Epithelial cell of prostate (primary cell): ENCODE measurements at regions not wholly inside any gene's neighbourhood (a gene's known extent, or its start where the extent isn't known, plus 50 kb on each side); places are given as distances from the start of the nearest gene placed in this dataset.

Source experiments
- DNase-seq: peaks from one replicate; pipeline ENCODE4 v3.0.0-alpha.2; 2011; ENCODE audit warnings: low read depth, low spot score
- H3K27ac ChIP-seq: fragments of 450-650 bp; 2 replicates; pipeline ENCODE4 v1.5.1; 2017; ENCODE audit warnings: mild to moderate bottlenecking

DNA sequence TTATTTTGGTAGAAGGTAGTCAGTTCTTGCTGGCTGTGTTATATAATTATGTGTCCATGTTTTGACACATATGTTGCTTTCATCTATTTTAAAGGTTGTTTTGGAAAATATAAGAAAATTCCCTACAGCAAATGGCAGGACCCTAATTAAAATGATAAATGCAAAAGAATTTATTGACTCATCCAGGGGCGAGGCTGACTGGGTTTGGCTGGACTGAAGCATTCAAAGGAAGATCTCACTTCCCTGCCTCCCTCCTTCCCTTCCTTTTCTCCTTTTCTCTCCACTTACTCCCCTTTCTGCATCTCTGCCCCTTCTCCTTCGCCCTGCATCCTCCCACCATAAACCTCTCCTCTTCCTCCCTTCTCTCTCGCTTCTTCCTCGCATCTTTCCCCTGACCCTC is 129.6 kb downstream of the SNAPC1 start:
- H3K27ac ChIP-seq = no peak overlapping the region
- no peak for DNase-seq

DNA sequence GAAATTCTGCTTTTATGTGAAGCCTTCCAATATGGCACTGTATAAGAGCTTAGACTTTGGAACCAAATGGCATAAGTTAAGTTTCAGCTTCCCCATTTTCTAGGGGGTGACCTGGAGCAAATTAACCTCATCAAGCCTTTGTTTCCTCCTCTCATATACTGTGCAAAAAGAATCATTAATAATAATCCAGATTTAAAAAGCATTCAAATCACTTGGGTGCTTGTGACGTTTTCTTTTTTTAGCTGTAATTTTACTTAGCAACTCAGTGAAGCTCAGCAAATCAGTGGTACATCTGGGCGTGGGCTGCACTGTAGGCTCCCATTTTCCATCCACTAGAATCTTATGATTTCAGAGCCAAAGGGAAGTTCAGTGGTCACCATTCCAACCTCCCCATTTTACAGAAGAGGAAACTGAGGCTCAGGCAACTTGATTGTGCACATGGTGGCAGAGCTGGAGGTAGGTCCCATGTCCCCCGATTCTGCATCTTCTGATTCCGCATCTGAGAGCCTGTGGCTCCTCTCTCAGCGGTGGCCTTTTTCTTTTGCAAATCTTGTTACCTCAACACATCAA is 131.2 kb downstream of the SNAPC1 start:
- DNase-seq = no peak
- H3K27ac ChIP-seq = no peak overlapping the region

DNA sequence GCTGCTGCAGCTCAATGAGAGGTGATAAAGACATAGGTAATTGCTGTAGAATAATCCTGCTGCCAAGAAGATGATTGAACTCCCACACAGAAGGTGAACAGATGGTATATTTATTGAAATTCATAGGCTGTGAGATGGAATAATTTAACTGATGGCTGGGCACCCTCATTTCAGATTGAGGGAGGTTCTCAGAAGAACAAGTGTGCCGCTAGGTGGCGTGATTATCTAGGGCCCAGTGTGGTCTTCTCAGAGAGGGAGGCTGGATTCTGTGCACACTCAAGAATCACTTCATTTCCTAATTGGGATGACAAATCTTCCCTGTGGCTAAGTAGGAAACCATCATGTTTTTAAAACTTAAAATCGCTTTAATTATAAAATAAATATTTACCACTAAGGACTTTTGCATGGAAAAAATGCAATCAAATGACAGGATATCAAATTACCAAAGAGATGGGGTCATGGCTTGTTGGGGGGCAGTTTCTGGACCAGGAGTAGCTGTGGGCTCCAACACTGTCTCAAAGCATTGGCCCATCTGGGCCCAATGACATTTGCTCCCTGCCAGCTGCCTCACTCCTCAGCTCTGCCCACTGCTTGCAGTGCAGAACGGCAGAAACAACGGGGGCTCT is 132.3 kb downstream of the SNAPC1 start:
- H3K27ac ChIP-seq = no peak overlapping the region
- no peak for DNase-seq

DNA sequence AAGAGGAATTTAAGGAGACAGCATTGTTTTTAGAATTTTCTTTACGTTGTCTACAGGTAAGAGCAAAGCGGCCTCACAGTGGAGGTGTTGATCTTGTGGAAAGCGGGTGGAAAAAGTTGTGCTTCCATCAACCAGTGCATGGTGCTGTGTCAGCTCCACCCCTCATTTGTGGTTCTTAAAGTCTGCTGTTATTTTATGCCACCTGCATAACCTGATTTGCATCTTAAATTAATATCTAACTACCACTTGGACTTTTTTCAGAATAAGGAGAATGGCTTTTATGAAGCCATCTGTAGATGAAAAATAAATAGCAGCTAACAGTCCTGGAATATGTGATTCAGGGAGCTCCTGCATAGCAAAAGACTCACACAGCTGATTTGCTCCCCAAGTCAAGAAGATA is 135.1 kb downstream of the SNAPC1 start:
- H3K27ac ChIP-seq = no peak overlapping the region
- DNase-seq = no peak

DNA sequence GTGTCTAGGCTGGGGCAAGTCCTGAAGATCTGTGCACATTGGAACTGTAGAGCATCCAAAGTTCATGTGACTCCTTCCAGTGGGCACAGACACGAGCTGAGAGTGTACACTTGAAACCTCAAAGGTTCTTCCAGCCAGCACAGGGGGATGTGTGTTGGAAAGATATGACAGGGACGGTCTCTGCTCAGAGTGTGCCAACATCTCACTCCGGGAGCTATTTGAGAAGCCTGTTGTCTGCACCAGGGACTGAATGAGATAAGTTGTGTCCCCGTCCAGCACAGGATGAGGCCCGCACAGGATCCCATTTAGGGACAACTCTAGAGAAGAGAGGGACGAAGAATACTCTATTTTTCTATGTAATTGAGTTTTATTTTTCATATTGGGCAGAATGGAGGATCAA is 136.3 kb downstream of the SNAPC1 start:
- no peak overlapping the region for H3K27ac ChIP-seq
- DNase-seq = no peak

DNA sequence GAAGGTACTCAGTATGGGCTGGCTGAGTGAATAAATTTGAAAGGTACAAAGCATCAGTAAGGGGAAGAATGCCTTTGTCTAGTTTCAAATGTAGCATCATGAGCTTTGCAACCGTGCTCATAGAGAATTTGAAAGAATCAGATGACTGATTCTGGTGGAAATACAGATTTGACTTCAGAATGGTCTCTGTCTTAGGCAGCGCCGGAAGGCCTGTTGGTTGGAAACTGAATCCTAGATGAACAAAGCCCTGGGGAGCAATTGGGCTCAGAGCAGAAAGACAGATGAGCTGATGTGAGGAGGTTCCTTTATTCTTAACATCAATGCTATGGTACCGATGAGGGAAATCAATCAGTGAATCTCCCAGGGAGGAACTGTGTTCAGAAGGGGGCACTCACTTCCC is 137.3 kb downstream of the SNAPC1 start:
- H3K27ac ChIP-seq = no peak overlapping the region
- DNase-seq = no peak

DNA sequence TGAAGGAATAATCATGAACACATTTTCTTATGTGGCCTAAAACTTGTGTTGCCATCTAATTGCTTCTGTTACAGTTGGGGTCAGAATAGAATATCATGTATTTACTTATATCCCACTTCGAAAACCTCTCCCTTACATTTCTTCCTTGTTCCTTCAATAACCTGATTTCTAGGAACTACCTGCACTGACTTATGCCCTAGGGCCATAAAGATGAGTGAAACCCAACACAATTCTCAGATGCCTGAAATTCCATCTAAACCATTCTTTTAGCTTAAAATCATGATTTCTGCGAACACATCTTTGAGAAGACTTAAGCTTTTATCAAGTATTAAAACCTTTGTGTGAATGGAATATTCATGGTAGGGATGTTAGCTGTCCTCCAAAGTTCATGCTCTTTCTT is 142.7 kb downstream of the SNAPC1 start:
- DNase-seq = no peak

DNA sequence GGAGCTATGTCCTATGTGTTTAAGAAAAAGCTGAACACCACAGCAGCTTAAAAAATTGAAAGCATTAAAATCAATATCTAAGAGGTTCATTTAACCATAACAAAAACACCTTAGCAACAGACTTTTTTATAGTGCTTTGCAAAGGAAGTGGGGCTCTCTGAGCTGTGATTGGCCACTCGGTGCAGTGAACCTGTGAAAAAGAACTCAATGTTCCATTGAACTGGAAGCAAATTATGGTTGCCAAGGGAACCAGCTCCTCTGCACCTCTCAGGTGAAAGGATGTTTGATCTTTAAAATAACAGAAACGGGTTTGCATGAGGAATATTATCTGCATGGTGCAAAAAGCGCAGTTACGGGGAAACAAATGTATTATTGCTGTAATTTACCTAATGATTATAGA is 149.4 kb downstream of the SNAPC1 start:
- DNase-seq = no peak
- no peak overlapping the region for H3K27ac ChIP-seq

More for the DNA sequence above, 142.7 kb downstream of the SNAPC1 start:
- no peak overlapping the region for H3K27ac ChIP-seq

DNA sequence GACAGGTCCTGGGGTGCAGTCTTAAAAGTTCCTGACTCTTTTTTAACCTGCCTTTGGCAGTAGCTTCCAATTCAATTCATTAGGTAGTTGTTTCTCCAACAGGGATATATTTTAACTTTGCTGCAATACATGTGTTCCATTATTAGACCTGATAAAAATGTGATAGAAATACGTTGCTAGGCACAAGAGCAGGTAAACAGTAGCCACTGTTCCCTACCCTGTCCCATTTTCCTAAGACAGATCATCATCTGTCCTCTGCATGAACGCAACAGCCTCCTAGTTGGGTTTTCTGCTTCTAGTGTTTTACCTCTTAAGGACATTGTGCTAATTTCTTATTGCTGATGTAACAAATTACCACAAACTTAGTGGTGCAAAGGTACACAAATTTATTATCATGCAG is 156.8 kb downstream of the SNAPC1 start:
- H3K27ac ChIP-seq = no peak overlapping the region

DNA sequence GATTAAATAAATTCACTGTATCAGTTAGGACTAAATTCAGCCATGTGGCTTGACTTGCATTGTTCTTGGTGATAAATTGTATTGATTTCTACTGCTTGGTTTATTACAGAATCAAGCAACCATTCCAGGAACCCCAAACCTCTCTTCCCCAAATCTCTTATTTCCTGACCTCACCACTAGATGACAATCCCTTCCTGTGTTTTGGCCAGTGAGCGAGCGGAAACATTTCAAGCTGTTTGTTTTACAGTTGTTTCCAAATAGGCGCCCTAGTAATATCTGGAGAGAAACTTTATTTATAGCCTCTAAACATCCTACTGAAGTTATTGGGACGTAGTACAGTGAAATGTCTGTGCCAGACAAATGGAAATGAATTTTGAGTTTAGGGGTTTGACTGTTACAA is 161.1 kb downstream of the SNAPC1 start:
- no peak overlapping the region for H3K27ac ChIP-seq
- no peak for DNase-seq

More for the DNA sequence above, 156.8 kb downstream of the SNAPC1 start:
- DNase-seq = no peak

DNA sequence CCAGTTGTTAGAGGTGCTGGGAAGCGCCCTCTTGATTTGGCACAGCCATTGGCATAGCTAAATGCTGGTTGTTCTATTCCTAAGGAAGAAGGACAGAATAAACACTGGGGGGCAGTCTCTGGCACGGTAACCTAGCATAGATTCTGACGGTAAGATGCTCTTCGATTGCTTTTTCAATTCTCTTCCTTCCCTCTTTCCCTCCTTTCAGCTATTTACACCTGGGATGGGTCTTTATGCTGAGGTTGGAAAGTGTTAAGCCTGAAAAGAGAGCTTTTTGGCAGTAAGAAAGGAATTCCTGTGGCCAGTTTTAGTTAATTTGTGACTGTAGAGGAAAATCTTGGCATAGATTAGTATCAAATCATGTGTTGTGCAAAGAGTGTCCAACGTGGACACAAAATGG is 162.8 kb downstream of the SNAPC1 start:
- no peak overlapping the region for H3K27ac ChIP-seq
- DNase-seq = no peak

DNA sequence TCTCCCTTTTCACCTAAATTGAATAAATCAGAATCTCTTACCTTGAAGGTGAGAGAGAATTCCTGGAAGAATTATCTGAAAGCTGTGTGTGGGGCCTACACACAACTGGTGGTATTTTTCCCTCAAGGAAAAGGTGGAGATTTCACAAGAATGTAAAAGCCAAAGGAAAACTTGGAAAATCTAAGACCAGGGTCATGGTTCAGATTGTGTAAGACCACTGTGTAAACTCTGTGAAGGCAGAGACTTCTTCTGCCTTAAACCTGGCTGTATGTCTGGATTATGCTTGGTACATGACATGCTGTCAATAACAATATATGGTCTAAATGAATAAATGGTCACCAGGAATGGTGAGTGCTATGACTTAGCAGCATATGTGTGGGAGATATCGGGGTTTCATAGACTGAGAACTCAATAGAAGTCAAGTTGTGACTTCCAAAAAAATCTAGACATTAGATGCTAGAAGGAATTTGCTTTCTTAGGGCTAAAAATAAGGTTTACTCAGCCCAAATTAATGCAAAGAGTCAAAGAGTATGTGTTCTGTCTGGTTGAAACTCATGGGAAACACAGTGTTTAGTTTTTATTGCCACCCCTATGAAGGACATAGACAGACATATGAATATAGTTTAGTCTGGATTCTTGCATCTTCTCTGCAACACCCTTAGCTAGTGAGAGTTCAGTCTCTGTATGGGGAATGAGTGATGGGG is 163.7 kb downstream of the SNAPC1 start:
- DNase-seq = no peak
- H3K27ac ChIP-seq = no peak overlapping the region

DNA sequence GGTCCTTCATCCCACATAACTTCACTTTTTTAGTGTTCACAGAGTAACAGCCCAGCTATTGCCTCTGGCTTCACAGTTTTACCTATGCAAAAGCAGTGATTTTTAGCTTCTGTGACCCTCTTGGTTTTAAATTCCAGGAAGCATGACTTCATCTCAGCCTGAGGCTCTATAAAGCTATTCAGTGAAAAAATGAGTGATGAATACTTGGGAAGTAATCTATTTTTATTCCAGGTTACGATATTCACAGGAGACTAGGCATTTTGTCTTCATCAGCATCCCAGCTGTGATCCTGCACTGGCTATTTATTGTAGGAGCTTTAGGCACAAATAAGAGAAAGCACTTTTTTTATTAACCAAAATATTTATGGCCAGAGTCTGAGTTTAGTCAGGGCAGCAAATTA is 164.8 kb downstream of the SNAPC1 start:
- DNase-seq = peak; percentile 8
- H3K27ac ChIP-seq = peak overlapping the region; percentile 79

DNA sequence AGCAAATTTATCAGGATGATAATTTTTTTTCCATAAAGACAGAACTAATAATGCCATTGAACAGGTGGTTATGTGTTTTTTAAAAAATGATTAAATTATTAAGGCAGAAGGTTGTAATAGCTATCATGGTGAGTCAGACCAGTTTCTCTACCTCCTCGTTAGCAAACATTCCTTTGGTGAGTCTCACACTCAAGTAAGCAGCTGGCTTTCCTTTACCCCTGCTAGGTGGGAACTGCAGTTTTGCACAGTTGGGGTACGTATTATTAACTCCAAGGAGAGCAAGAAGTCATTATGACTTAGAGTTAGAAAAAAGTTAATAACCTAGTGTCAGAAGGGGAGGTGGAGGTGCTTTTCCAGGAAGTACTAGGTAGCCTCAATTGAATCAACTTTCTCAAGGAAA is 165.3 kb downstream of the SNAPC1 start:
- DNase-seq = peak; percentile 31
- peak overlapping the region; percentile 79 for H3K27ac ChIP-seq

DNA sequence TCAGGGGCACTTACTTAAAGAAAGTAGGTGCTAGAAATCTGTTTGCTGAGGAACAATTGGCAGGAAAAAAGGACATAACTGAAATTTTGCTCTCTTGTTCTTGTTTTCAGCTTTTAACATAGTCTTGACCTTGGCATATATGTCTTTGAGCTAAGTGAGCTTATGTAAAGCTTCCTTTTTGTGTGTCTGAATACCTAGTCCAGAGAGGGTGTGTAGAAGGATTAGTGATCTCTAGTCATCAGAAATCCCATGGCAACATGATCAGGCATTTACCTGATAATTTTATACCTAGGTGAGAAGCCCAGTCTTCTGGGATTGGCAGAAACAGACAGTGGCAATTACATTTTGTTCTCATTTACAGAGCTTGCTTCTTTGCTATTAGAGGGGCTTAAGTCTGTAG is 166.1 kb downstream of the SNAPC1 start:
- H3K27ac ChIP-seq = peak overlapping the region; percentile 79
- no peak for DNase-seq

DNA sequence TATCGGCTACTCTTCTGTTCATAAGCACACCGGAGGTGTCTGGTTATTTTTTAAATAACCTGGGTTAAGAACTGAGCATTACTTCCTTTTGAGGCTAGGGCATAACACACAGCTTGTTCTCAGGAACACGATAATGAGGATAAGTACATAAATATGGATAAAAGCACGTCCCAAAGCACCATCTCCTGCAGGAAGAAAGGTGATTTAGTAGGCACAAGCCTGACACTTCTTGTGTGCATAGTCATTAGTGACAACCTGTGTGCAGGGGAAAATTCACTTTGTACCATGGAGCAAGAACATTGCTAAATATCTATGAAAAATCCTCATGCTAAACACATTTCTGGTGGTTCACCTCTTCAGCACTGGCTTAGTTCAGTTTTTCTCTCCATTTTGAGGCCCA is 166.5 kb downstream of the SNAPC1 start:
- DNase-seq = no peak
- no peak overlapping the region for H3K27ac ChIP-seq

DNA sequence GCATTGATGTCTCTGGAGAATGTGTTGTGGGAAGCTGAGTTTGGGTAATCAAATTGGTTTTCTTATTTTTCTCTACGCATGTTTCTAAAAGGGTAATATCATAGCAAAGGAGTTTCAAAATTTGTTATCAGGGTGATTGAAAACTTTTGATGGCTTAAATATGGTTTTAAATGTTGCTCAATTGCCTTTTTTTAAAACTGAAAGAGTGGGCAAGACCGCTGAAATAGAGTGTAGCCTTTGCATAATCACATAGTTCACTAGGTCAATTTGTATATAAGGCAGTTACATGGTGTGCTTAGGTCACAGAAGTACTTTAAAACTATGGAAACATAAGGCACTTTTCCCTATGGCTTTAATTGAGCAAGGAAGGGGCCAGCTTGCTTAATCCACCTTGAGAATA is 167.4 kb downstream of the SNAPC1 start:
- DNase-seq = no peak
- no peak overlapping the region for H3K27ac ChIP-seq

DNA sequence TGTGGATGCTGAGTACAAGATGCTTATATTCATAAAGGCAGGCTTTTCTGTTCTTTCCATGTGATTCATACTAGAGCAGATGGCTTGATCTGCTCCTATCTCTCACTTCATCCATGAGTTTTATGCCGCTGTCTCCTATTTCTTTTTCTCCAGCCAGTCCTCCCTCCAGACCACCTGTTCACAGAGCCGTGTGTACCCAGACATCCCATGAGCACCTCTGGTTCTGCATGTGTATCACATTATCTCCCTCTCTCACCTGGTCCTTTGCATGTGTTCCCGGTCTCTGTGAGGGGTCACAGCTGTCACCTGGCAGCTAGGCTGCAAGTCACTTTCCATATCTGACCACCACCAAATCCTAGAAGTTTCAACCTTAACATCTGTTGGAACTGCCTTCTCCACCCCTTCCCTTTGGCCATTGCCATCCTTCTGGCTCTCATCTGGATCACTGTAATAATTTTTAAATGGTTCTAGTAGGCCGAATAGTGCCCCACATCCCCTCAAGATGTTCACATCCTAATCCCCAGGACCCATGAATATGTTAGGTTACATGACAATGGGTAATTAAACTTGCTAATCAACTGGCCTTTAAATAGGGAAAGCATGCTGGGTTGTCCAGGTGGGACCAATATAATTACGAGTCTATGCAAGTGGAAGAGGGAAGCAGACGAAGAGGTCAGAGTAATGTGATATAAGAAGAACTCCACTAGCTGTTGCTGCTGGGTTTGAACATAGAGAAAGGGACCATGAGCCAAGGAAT is 168.1 kb downstream of the SNAPC1 start:
- H3K27ac ChIP-seq = no peak overlapping the region
- DNase-seq = no peak

DNA sequence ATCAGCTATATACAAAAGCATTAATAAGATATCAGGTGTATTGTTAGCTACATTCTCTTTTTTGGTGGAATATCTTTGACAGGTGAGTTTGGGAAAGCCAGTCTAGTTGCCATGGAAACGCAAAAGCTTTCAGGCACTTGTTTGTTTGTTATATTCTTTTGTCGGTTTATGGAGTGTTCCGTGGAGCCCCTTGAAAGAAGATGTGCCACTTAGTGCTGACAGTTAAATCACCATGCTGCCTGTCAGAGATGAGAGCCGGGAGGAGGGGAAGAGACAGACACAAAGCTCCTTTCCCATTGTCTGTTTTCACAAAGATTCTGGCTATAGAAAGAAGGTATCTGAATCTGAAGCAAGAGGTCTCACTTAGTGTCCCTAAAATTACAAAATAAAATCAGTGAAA is 170.8 kb downstream of the SNAPC1 start:
- no peak overlapping the region for H3K27ac ChIP-seq

DNA sequence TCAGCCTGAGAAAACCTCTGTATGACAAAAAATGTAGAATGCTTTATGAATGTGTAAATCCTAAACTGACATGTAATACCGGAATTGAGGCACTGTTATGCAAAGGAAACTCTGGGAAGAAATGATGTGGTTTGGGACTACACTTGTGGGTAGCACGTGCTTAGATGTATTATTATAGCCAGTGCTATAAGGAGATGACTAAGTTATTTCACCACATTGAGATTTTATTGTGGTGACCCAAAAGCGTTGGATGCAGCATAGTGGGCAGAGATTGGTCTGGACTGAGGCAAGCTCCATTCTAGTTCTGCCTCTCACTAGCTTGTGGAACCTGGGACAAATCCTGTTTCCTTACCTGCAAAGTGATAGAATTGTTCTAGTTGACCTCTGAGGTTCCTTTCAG is 172.2 kb downstream of the SNAPC1 start:
- peak; percentile 54 for DNase-seq

More for the DNA sequence above, 170.8 kb downstream of the SNAPC1 start:
- DNase-seq = no peak

DNA sequence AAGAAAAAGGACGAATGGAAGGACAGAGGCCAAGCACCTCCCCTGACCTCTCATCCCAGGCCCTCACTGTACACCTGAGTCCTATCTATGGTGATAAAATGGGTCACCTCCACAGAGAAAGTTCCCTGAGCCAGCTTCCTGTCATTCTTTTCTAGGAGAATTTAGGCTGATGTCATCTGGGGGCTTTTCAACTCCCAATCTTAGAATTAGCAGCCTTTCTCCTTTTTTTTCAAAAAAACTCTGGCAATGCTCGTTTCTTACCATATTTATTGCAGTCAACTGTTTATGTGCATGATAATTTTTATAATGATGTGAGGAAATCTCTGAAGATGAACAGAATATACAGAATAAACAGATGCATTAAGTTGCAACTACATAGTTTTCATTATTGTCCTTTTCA is 177.6 kb downstream of the SNAPC1 start:
- no peak for DNase-seq

More for the DNA sequence above, 172.2 kb downstream of the SNAPC1 start:
- no peak overlapping the region for H3K27ac ChIP-seq

More for the DNA sequence above, 177.6 kb downstream of the SNAPC1 start:
- no peak overlapping the region for H3K27ac ChIP-seq
